ENCODE measurements at regions not wholly inside any gene's neighbourhood (a gene's known extent, or its start where the extent isn't known, plus 50 kb on each side); places are given as distances from the start of the nearest gene placed in this dataset.

GRCh38 chr13:73136776-73137175 lies 78.0 kb downstream of the KLF5 start:
- peak overlapping the region; percentile 97 for H3K27ac ChIP-seq
- 84% methylated on average over 2 of the region's 2 CpGs for WGBS (ENCODE audit: low lambda C conversion rate, missing lambda C conversion rate)

GRCh38 chr13:73133531-73133930 lies 74.7 kb downstream of the KLF5 start:
- Histone ChIP-seq H3K36me3 (replicated peaks; ENCODE audit: insufficient read depth, low read depth) (no peaks in the 10 kb centered on the region), H3K27ac (no peak overlapping the region), H3K9me3 (ENCODE audit: low read depth) (no peaks in the 10 kb centered on the region), H3K79me2 (no peaks in the 10 kb centered on the region), H3K4me3 (no peak overlapping the region), H3K9me2 (replicated peaks; ENCODE audit: insufficient read depth) (no peaks in the 10 kb centered on the region), H3K27me3 (no peaks in the 10 kb centered on the region), H4K20me1 (ENCODE audit: insufficient read depth, poor library complexity, severe bottlenecking) (no peaks in the 10 kb centered on the region), H3K4me2 (no peak overlapping the region), H2AFZ (no peak overlapping the region), H3K4me1 (ENCODE audit: insufficient read depth) (peaks cover 6% of the 10 kb centered on the region)
- TF ChIP-seq EZH2 (IDR thresholded peaks at IDR 0.05; ENCODE audit: borderline replicate concordance) (no peak), CTCF (IDR thresholded peaks at IDR 0.05; ENCODE audit: poor library complexity) (no peak), EZH2phosphoT487 (IDR thresholded peaks at IDR 0.05; ENCODE audit: low read depth, severe bottlenecking, unreplicated experiment) (no peak)
- no peak for DNase-seq (ENCODE audit: low spot score)
- WGBS (ENCODE audit: low lambda C conversion rate, missing lambda C conversion rate), result 61% methylated on average over 1 of the region's 1 CpG

More at GRCh38 chr13:73136776-73137175, 78.0 kb downstream of the KLF5 start:
- H3K9me2 ChIP-seq (replicated peaks; ENCODE audit: insufficient read depth), result no peaks in the 10 kb centered on the region
- no peaks in the 10 kb centered on the region for H3K9me3 ChIP-seq (ENCODE audit: low read depth)
- H3K36me3 ChIP-seq (replicated peaks; ENCODE audit: insufficient read depth, low read depth), result no peaks in the 10 kb centered on the region
- no peak overlapping the region for H2AFZ ChIP-seq
- H3K4me3 ChIP-seq, result no peak overlapping the region
- H4K20me1 ChIP-seq (ENCODE audit: insufficient read depth, poor library complexity, severe bottlenecking), result no peaks in the 10 kb centered on the region
- no peaks in the 10 kb centered on the region for H3K79me2 ChIP-seq
- DNase-seq (ENCODE audit: low spot score), result no peak
- H3K4me2 ChIP-seq, result no peak overlapping the region
- TF ChIP-seq EZH2phosphoT487 (IDR thresholded peaks at IDR 0.05; ENCODE audit: low read depth, severe bottlenecking, unreplicated experiment) (no peak), CTCF (IDR thresholded peaks at IDR 0.05; ENCODE audit: poor library complexity) (no peak), EZH2 (IDR thresholded peaks at IDR 0.05; ENCODE audit: borderline replicate concordance) (no peak)
- no peaks in the 10 kb centered on the region for H3K27me3 ChIP-seq
- peaks cover 23% of the 10 kb centered on the region for H3K4me1 ChIP-seq (ENCODE audit: insufficient read depth)

GRCh38 chr13:73131247-73131646 lies 72.4 kb downstream of the KLF5 start:
- no peaks in the 10 kb centered on the region for H4K20me1 ChIP-seq (ENCODE audit: insufficient read depth, poor library complexity, severe bottlenecking)
- no peaks in the 10 kb centered on the region for H3K9me2 ChIP-seq (replicated peaks; ENCODE audit: insufficient read depth)
- H3K79me2 ChIP-seq, result no peaks in the 10 kb centered on the region
- no peaks in the 10 kb centered on the region for H3K9me3 ChIP-seq (ENCODE audit: low read depth)
- no peak overlapping the region for H2AFZ ChIP-seq
- H3K4me3 ChIP-seq, result no peak overlapping the region
- WGBS (ENCODE audit: low lambda C conversion rate, missing lambda C conversion rate), result 89% methylated on average over 4 of the region's 4 CpGs
- no peak overlapping the region for H3K4me2 ChIP-seq
- no peak for DNase-seq (ENCODE audit: low spot score)
- no peak overlapping the region for H3K27ac ChIP-seq
- H3K36me3 ChIP-seq (replicated peaks; ENCODE audit: insufficient read depth, low read depth), result no peaks in the 10 kb centered on the region
- no peaks in the 10 kb centered on the region for H3K4me1 ChIP-seq (ENCODE audit: insufficient read depth)
- TF ChIP-seq EZH2phosphoT487 (IDR thresholded peaks at IDR 0.05; ENCODE audit: low read depth, severe bottlenecking, unreplicated experiment) (no peak), EZH2 (IDR thresholded peaks at IDR 0.05; ENCODE audit: borderline replicate concordance) (no peak), CTCF (IDR thresholded peaks at IDR 0.05; ENCODE audit: poor library complexity) (no peak)
- no peaks in the 10 kb centered on the region for H3K27me3 ChIP-seq

DNA sequence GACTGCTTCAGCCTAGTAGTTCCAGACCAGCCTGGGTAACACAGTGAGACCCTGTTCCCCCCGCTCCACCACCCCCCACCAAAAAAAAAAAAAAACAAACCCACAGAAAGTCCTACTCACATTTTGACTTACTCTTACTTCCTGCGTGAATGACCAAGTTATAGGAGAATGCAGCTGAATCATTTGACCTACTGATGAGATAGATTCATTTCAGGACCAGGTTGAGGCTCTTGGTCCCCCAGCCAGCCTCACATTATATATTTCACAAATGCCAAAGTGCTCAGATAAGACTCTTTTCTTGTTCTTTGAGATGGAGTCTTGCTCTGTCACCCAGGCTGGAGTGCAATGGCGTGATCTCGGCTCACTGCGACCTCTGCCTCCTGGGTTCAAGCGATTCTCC lies 70.2 kb downstream of the KLF5 start:
- H3K4me3 ChIP-seq, result no peak overlapping the region
- no peaks in the 10 kb centered on the region for H4K20me1 ChIP-seq (ENCODE audit: insufficient read depth, poor library complexity, severe bottlenecking)
- H3K4me1 ChIP-seq (ENCODE audit: insufficient read depth), result no peaks in the 10 kb centered on the region
- H3K79me2 ChIP-seq, result no peaks in the 10 kb centered on the region
- no peaks in the 10 kb centered on the region for H3K9me2 ChIP-seq (replicated peaks; ENCODE audit: insufficient read depth)
- WGBS (ENCODE audit: low lambda C conversion rate, missing lambda C conversion rate), result 100% methylated on average over 5 of the region's 6 CpGs
- H3K27ac ChIP-seq, result no peak overlapping the region
- DNase-seq (ENCODE audit: low spot score), result no peak
- H3K9me3 ChIP-seq (ENCODE audit: low read depth), result no peaks in the 10 kb centered on the region
- no peak overlapping the region for H3K4me2 ChIP-seq
- no peak overlapping the region for H2AFZ ChIP-seq
- no peaks in the 10 kb centered on the region for H3K36me3 ChIP-seq (replicated peaks; ENCODE audit: insufficient read depth, low read depth)
- H3K27me3 ChIP-seq, result no peaks in the 10 kb centered on the region
- TF ChIP-seq CTCF (IDR thresholded peaks at IDR 0.05; ENCODE audit: poor library complexity) (no peak), EZH2 (IDR thresholded peaks at IDR 0.05; ENCODE audit: borderline replicate concordance) (no peak), EZH2phosphoT487 (IDR thresholded peaks at IDR 0.05; ENCODE audit: low read depth, severe bottlenecking, unreplicated experiment) (no peak)

Measured in hepatocyte (in vitro differentiated cells).